Endothelial cell of umbilical vein (primary cell): ENCODE measurements at regions not wholly inside any gene's neighbourhood (a gene's known extent, or its start where the extent isn't known, plus 50 kb on each side); places are given as distances from the start of the nearest gene placed in this dataset.

Experiments
- BruUV-seq: library from RNA; stranded (reverse); fragments of 400-500 nt; replicated peaks from 2 replicates; lab custom pipeline; 2021; lab: Mats Ljungman, UMichigan
- CTCF ChIA-PET: fragments of 300-600, 350-600 bp; sonication (Branson Sonifier 250); formaldehyde crosslinking; loops from one replicate; lab custom pipeline; 2021; ENCODE audit warnings: antibody characterized with exemption, inconsistent platforms; lab: Charles Lee
- POLR2A ChIA-PET: fragments of 300-600, 350-600 bp; sonication (Branson Sonifier 250); formaldehyde crosslinking; loops from one replicate; lab custom pipeline; 2021; ENCODE audit warnings: antibody characterized with exemption, inconsistent platforms; lab: Charles Lee
- DNase-seq: peaks from one replicate; pipeline ENCODE4 v3.0.0-alpha.2; 2011; ENCODE audit warnings: low read depth, low spot score
- FAIRE-seq: peaks from 2 replicates; lab custom pipeline; 2011; peaks lifted over from hg19 to GRCh38; lab: Jason Lieb, UNC
- H2AFZ ChIP-seq: 2 replicates; pipeline ENCODE4 v1.6.0; 2012; ENCODE audit warnings: low read depth, low read length, control low read depth, inconsistent platforms
- H3K27ac ChIP-seq: 2 replicates; pipeline ENCODE4 v1.5.1; 2011; ENCODE audit warnings: low read depth, mild to moderate bottlenecking, control low read depth, low read length, moderate library complexity; ENCODE audit not compliant: insufficient read depth
- H3K27me3 ChIP-seq, 2 experiments: 2 replicates each; pipeline versions ENCODE4 v1.6.0 to v1.6.1; 2011; ENCODE audit warnings: low read length in 2 of 2, mixed read lengths in 1 of 2; ENCODE audit not compliant: control insufficient read depth in 2 of 2, insufficient read depth in 2 of 2
- H3K36me3 ChIP-seq, 2 experiments: 2 replicates in 1 of 2; 3 replicates in 1 of 2; pipeline ENCODE4 v1.5.1; 2011; ENCODE audit warnings: low read length in 2 of 2, mild to moderate bottlenecking in 1 of 2, moderate library complexity in 1 of 2; ENCODE audit not compliant: control insufficient read depth in 2 of 2, insufficient read depth in 2 of 2; ENCODE audit errors: extremely low read depth in 1 of 2
- H3K4me1 ChIP-seq: 3 replicates; pipeline ENCODE4 v1.5.1; 2011; ENCODE audit warnings: mild to moderate bottlenecking, low read length; ENCODE audit not compliant: control insufficient read depth, insufficient read depth; ENCODE audit errors: extremely low read depth
- H3K4me2 ChIP-seq: 2 replicates; pipeline ENCODE4 v1.6.1; 2011; ENCODE audit warnings: low read length, control low read depth, mixed read lengths; ENCODE audit not compliant: insufficient read depth
- H3K4me3 ChIP-seq, 3 experiments: fragments of 200-600 bp in 1 of 3; sonication (generic), shearing (Covaris generic) in 1 of 3; replicated peaks in 1 of 3; 2 replicates each; pipeline ENCODE4 v1.5.1; 2011 to 2016; ENCODE audit warnings: control low read depth in 3 of 3, low read length in 3 of 3, mild to moderate bottlenecking in 2 of 3, inconsistent platforms in 1 of 3, low read depth in 1 of 3, moderate library complexity in 1 of 3; ENCODE audit not compliant: insufficient read depth in 1 of 3
- H3K79me2 ChIP-seq: 2 replicates; pipeline ENCODE4 v1.6.0; 2012; ENCODE audit warnings: low read length, inconsistent platforms; ENCODE audit not compliant: control insufficient read depth, insufficient read depth
- H3K9ac ChIP-seq: replicated peaks from 2 replicates; pipeline ENCODE3; 2011; ENCODE audit warnings: low read length, control low read depth; ENCODE audit not compliant: insufficient read depth; ENCODE audit errors: extremely low read depth
- H3K9me1 ChIP-seq: replicated peaks from 3 replicates; pipeline ENCODE4 v1.6.0; 2011; ENCODE audit warnings: mild to moderate bottlenecking, low read length; ENCODE audit not compliant: control insufficient read depth, insufficient read depth; ENCODE audit errors: extremely low read depth
- H3K9me3 ChIP-seq: replicated peaks from 2 replicates; pipeline ENCODE4 v1.5.1; 2012; ENCODE audit warnings: low read length, inconsistent platforms; ENCODE audit not compliant: control insufficient read depth, insufficient read depth
- H4K20me1 ChIP-seq: replicated peaks from 2 replicates; pipeline ENCODE3; 2011; ENCODE audit warnings: mild to moderate bottlenecking, low read length; ENCODE audit not compliant: control insufficient read depth, insufficient read depth; ENCODE audit errors: extremely low read depth
- CTCF ChIP-seq, 2 donors: IDR thresholded peaks; 1 replicate in 1 of 2; 2 replicates in 1 of 2; pipeline ENCODE4 v1.5.1; 2011; ENCODE audit warnings: low read length in 2 of 2, mild to moderate bottlenecking in 2 of 2, moderate library complexity in 2 of 2, control low read depth in 1 of 2, inconsistent platforms in 1 of 2, low read depth in 1 of 2; ENCODE audit not compliant: insufficient read depth in 1 of 2; ENCODE audit errors: extremely low read depth in 1 of 2
- EZH2 ChIP-seq: IDR thresholded peaks from 2 replicates; pipeline ENCODE4 v1.6.1; 2012; ENCODE audit warnings: borderline replicate concordance, low read depth, mild to moderate bottlenecking, moderate library complexity, low read length, inconsistent platforms; ENCODE audit not compliant: severe bottlenecking
- FOS ChIP-seq: IDR thresholded peaks from 2 replicates; pipeline ENCODE4 v1.6.1; 2011; ENCODE audit warnings: mild to moderate bottlenecking, low read length, moderate library complexity, borderline replicate concordance; ENCODE audit not compliant: insufficient read depth
- GATA2 ChIP-seq: IDR thresholded peaks from 2 replicates; pipeline ENCODE4 v1.7.0; 2011; ENCODE audit warnings: low read depth, mild to moderate bottlenecking, moderate library complexity, mixed read lengths, low read length; ENCODE audit not compliant: insufficient read length, insufficient read depth
- JUN ChIP-seq: IDR thresholded peaks from 2 replicates; pipeline ENCODE4 v1.6.1; 2011; ENCODE audit warnings: borderline replicate concordance, low read depth; ENCODE audit not compliant: insufficient read length, insufficient read depth
- MAX ChIP-seq: IDR thresholded peaks from 2 replicates; pipeline ENCODE4 v1.6.1; 2011; ENCODE audit not compliant: insufficient read depth, insufficient read length
- MYC ChIP-seq: IDR thresholded peaks from one replicate; pipeline ENCODE4 v1.6.1; 2011; ENCODE audit warnings: mild to moderate bottlenecking, low read depth, low read length
- POLR2A ChIP-seq: IDR thresholded peaks from 2 replicates; pipeline ENCODE4 v1.6.1; 2012; ENCODE audit warnings: low read depth, mild to moderate bottlenecking, control low read depth, low read length
- POLR2AphosphoS5 ChIP-seq: IDR thresholded peaks from 2 replicates; pipeline ENCODE4 v1.6.1; 2012; ENCODE audit warnings: low read depth, mild to moderate bottlenecking, control low read depth, low read length, moderate library complexity; ENCODE audit not compliant: insufficient read depth
- dilution Hi-C: fragments of 300-500 bp; cut with MboI; formaldehyde crosslinking; loops from one replicate; pipeline ENCODE4 v1.15.0; 2019; ENCODE audit warnings: low sequenced_read_pairs; ENCODE audit not compliant: extremely low pct_ligation_motif_present
- intact Hi-C: fragments of 100-400 bp; cut with micrococcal nuclease; formaldehyde crosslinking; loops from one replicate; pipeline ENCODE4 v1.10.0; 2022

GRCh38 chr2:34030273-34030672, 431.2 kb upstream of the FAM98A start:
- Histone ChIP-seq H3K9me1 (no peaks in the 10 kb centered on the region), H3K4me1 (no peaks in the 10 kb centered on the region), H3K4me3 (no peak overlapping the region), H2AFZ (no peak overlapping the region), H3K9me3 (no peaks in the 10 kb centered on the region), H3K4me2 (no peak overlapping the region), H3K36me3 (no peaks in the 10 kb centered on the region), H3K27me3 (no peaks in the 10 kb centered on the region), H4K20me1 (no peaks in the 10 kb centered on the region), H3K79me2 (no peaks in the 10 kb centered on the region), H3K27ac (no peak overlapping the region), H3K9ac (no peak overlapping the region)
- POLR2A ChIA-PET = no interaction called here
- no peak for TF ChIP-seq MAX
- TF ChIP-seq POLR2AphosphoS5 = no peak
- TF ChIP-seq POLR2A = no peak
- no peak for TF ChIP-seq EZH2
- TF ChIP-seq CTCF (IDR thresholded peaks at IDR 0.05; ENCODE audit: extremely low read depth in 1 of 2, insufficient read depth in 1 of 2, low read depth in 1 of 2, low read length in 2 of 2) = no peak
- no peak for TF ChIP-seq JUN
- TF ChIP-seq GATA2 = no peak
- TF ChIP-seq FOS = no peak
- no peak for TF ChIP-seq MYC
- DNase-seq (no peak), FAIRE-seq (no peak)
- no TSS peak for BruUV-seq
- intact Hi-C loops (no loop called here), dilution Hi-C loops (no loop called here)
- CTCF ChIA-PET = no interaction called here
